SK-N-MC (cell line): ENCODE measurements at regions not wholly inside any gene's neighbourhood (a gene's known extent, or its start where the extent isn't known, plus 50 kb on each side); places are given as distances from the start of the nearest gene placed in this dataset.

Experiments used
- DNase-seq: peaks from one replicate; pipeline ENCODE4 v3.0.0-alpha.2; 2011; ENCODE audit warnings: low read depth, low spot score
- H3K27ac ChIP-seq: fragments of 200-600 bp; sonication (generic); 2 replicates; pipeline ENCODE4 v1.5.1; 2016; ENCODE audit warnings: mixed run types
- H3K36me3 ChIP-seq: fragments of 200-600 bp; sonication (generic); 2 replicates; pipeline ENCODE4 v1.6.1; 2017; ENCODE audit warnings: antibody characterized with exemption, low read length, mixed read lengths; ENCODE audit not compliant: insufficient read depth
- H3K4me3 ChIP-seq: fragments of 200-600 bp; sonication (generic); 2 replicates; pipeline ENCODE4 v1.5.1; 2016
- H3K9ac ChIP-seq: fragments of 200-600 bp; sonication (generic); 2 replicates; pipeline ENCODE4 v1.8.0; 2017; ENCODE audit warnings: mixed run types, mixed read lengths; ENCODE audit not compliant: insufficient read length
- H3K9me3 ChIP-seq: fragments of 200-600 bp; sonication (generic); 2 replicates; pipeline ENCODE4 v1.6.1; 2017; ENCODE audit warnings: low read depth, mild to moderate bottlenecking, antibody characterized with exemption, low read length, moderate library complexity, mixed read lengths
- EZH2 ChIP-seq: fragments of 200-600 bp; sonication (generic); IDR thresholded peaks from one replicate; pipeline ENCODE4 v1.6.1; 2017; ENCODE audit warnings: antibody characterized with exemption
- FOXP2 ChIP-seq: optimal IDR thresholded peaks from 2 replicates; pipeline ENCODE3; 2011; ENCODE audit warnings: mild to moderate bottlenecking, moderate library complexity; ENCODE audit not compliant: insufficient read depth; ENCODE audit errors: extremely low read length, control extremely low read depth
- POLR2AphosphoS5 ChIP-seq: IDR thresholded peaks from 2 replicates; pipeline ENCODE4 v1.6.1; 2012; ENCODE audit warnings: mild to moderate bottlenecking, low read depth, low read length, borderline replicate concordance

- H3K36me3 ChIP-seq: no peaks in the 10 kb centered on the region
- no peak overlapping the region for H3K4me3 ChIP-seq
- DNase-seq: peak; percentile 56
- no peaks in the 10 kb centered on the region for H3K9me3 ChIP-seq
- H3K9ac ChIP-seq: no peak overlapping the region
- TF ChIP-seq POLR2AphosphoS5 (no peak), FOXP2 (no peak), EZH2 (no peak)
- H3K27ac ChIP-seq: peak overlapping the region; percentile 96
These were observed 504.6 kb downstream of the EPHA3 start for GRCh38 chr3:89612027-89612426.

GRCh38 chr3:89613241-89613640, 505.8 kb downstream of the EPHA3 start:
- peak overlapping the region; percentile 58 for H3K9ac ChIP-seq
- DNase-seq: no peak
- no peak for TF ChIP-seq FOXP2
- TF ChIP-seq EZH2: no peak
- no peak for TF ChIP-seq POLR2AphosphoS5
- peak overlapping the region; percentile 35 for H3K4me3 ChIP-seq
- H3K27ac ChIP-seq: peak overlapping the region; percentile 96
- no peaks in the 10 kb centered on the region for H3K36me3 ChIP-seq
- H3K9me3 ChIP-seq: no peaks in the 10 kb centered on the region

GRCh38 chr3:89617706-89618105, 510.3 kb downstream of the EPHA3 start:
- TF ChIP-seq FOXP2 (no peak), EZH2 (no peak), POLR2AphosphoS5 (no peak)
- H3K9ac ChIP-seq: no peak overlapping the region
- no peak overlapping the region for H3K4me3 ChIP-seq
- H3K36me3 ChIP-seq: no peaks in the 10 kb centered on the region
- no peak overlapping the region for H3K27ac ChIP-seq
- H3K9me3 ChIP-seq: no peaks in the 10 kb centered on the region
- no peak for DNase-seq

- Histone ChIP-seq H3K9me3 (no peaks in the 10 kb centered on the region), H3K27ac (no peak overlapping the region), H3K36me3 (no peaks in the 10 kb centered on the region), H3K4me3 (no peak overlapping the region), H3K9ac (no peak overlapping the region)
- DNase-seq: no peak
- TF ChIP-seq FOXP2: no peak
- TF ChIP-seq POLR2AphosphoS5: no peak
- no peak for TF ChIP-seq EZH2
These were observed 511.8 kb downstream of the EPHA3 start for GRCh38 chr3:89619263-89619662.

GRCh38 chr3:89622063-89622700, 514.8 kb downstream of the EPHA3 start:
- Histone ChIP-seq H3K9me3 (no peaks in the 10 kb centered on the region), H3K4me3 (no peak overlapping the region), H3K36me3 (no peaks in the 10 kb centered on the region), H3K27ac (no peak overlapping the region), H3K9ac (no peak overlapping the region)
- DNase-seq: no peak
- no peak for TF ChIP-seq EZH2
- TF ChIP-seq FOXP2: no peak
- TF ChIP-seq POLR2AphosphoS5: no peak

- H3K27ac ChIP-seq: no peak overlapping the region
- H3K4me3 ChIP-seq: no peak overlapping the region
- no peak for DNase-seq
- no peak overlapping the region for H3K9ac ChIP-seq
- TF ChIP-seq EZH2 (no peak), POLR2AphosphoS5 (no peak), FOXP2 (no peak)
- no peaks in the 10 kb centered on the region for H3K36me3 ChIP-seq
- no peaks in the 10 kb centered on the region for H3K9me3 ChIP-seq
These were observed 517.1 kb downstream of the EPHA3 start for GRCh38 chr3:89624494-89624893.

- Histone ChIP-seq H3K36me3 (no peaks in the 10 kb centered on the region), H3K4me3 (no peak overlapping the region), H3K27ac (no peak overlapping the region), H3K9ac (no peak overlapping the region), H3K9me3 (no peaks in the 10 kb centered on the region)
- TF ChIP-seq EZH2 (no peak), FOXP2 (no peak), POLR2AphosphoS5 (no peak)
- no peak for DNase-seq
These were observed 518.5 kb downstream of the EPHA3 start for GRCh38 chr3:89625945-89626344.

- no peak for DNase-seq
- no peak overlapping the region for H3K27ac ChIP-seq
- H3K9ac ChIP-seq: no peak overlapping the region
- no peak overlapping the region for H3K4me3 ChIP-seq
- no peak for TF ChIP-seq POLR2AphosphoS5
- no peak for TF ChIP-seq EZH2
- TF ChIP-seq FOXP2: no peak
- no peaks in the 10 kb centered on the region for H3K9me3 ChIP-seq
- H3K36me3 ChIP-seq: no peaks in the 10 kb centered on the region
These were observed 521.6 kb downstream of the EPHA3 start for GRCh38 chr3:89628856-89629670.

GRCh38 chr3:89635137-89635536, 527.7 kb downstream of the EPHA3 start:
- Histone ChIP-seq H3K4me3 (no peak overlapping the region), H3K36me3 (no peaks in the 10 kb centered on the region), H3K27ac (peak overlapping the region; percentile 54; the same call in 1 of the 2 replicates), H3K9ac (peak overlapping the region; percentile 45), H3K9me3 (no peaks in the 10 kb centered on the region)
- no peak for DNase-seq
- no peak for TF ChIP-seq FOXP2
- TF ChIP-seq POLR2AphosphoS5: no peak
- no peak for TF ChIP-seq EZH2
